COLO668 (cell line): ENCODE measurements at regions not wholly inside any gene's neighbourhood (a gene's known extent, or its start where the extent isn't known, plus 50 kb on each side); places are given as distances from the start of the nearest gene placed in this dataset.
"Not testable (repeated sequence)": the region's sequence is repeated elsewhere in the genome, so short reads cannot be mapped to it uniquely, and the experiment has no call there.

Experiments
- DNase-seq: peaks from one replicate; lab custom pipeline; 2025; ENCODE audit not compliant: unreplicated experiment; lab: John Stamatoyannopoulos, UW

DNA sequence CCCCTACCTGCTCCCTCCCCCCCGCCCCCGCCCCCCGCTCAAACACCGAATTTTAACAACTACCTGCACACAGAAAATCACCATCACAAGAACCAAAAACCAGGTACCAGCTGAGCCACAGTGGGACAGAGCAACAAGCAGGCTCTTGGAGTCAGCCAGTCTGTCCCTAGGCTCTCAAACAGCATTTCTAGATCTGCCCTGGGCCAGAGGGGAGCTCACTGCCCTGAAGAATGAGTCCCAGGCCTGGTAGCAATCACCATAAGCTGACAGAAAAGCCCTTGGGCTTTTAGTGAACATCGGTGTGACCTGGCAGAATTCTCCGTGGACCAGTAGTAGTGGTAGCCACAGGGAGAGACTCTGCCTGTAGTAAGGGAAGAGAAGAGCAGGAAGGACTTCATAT is 58.3 kb downstream of the C11orf87 start:
- no peak for DNase-seq

DNA sequence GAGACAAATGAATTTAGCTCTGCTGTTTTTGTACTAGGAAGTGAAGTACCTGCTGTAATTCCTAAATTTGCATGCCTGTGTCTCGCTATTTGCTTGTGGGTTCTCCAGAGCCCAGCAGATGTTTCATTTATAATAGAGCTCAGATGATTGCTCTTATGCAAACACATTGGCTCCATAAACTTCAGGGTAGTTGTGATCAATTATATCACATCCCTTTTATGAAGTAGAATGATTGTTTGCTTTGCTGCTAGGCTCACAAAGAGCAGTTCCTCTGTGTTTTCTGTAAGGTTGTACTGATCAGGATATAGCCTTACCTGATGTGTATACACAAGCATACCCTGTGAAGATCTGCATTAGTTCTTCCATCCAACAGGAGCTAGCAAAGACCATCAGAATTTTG is 64.1 kb downstream of the C11orf87 start:
- DNase-seq = peak; percentile 50

DNA sequence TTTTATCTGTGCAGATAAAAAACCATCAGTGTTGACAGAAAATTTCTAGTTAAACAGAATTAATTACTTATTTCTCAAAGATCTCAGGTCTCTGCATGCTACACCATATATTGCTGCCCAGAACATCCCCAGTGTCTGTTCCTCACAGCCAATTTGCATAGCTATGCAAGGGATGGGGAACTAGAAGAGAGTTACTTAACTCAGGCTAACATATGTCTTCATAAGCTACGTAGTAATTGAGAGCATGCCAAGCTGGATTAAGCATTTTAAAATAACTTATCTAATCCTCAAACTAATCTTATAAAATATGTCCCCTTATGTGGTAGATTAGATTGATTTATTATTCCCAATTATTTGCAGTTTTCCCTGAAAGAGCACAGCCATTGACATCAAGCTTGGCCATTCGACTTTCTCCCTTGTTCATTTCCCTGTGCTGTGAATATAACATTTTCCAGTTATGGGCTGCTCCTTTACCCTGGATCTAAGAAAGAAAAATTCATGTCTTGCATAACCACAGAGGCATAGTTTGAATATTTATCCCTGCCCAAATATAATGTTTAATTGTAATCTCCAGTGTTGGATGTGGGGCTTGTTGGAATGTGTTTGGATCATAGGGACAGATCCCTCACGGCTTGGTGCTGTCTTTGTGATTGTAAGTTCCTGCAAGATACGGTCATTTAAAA is 69.1 kb downstream of the C11orf87 start:
- no peak for DNase-seq

DNA sequence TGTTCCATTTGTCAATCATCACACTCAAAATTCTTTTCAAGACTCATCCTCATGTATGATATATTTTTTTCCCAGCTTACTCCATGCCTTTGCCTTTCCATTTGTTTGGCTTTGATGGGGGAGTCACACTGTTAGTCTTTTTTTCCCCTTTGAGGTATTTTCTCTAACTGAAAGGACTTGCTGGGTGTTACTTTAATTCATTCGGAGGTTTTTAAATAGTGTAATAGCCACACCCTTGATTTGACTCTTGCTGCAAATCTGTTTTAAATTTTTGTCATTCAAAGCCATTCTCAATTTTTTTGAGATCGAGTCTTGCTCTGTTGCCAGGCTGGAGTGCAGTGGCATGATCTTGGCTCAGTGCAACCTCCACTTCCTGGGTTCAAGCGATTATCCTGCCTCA is 84.1 kb downstream of the C11orf87 start:
- no peak for DNase-seq

DNA sequence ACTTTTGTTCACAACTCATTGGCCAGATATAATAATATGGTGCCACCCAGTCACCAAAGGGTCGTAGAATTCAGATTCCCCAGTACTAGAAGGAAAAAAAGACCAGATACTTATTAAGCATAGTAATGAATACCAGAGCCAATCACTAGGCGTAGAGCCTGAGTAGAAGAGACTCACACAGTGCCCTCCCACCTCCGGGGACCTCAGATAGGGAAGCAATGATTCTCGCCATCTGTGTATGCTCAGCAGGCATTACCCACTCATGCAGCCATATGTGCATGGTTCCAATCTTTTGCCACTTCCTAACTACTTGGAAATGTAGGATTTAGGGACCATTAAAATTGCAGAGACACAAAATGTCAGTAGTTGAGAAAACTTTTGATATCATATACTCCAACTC is 85.3 kb downstream of the C11orf87 start:
- no peak for DNase-seq

DNA sequence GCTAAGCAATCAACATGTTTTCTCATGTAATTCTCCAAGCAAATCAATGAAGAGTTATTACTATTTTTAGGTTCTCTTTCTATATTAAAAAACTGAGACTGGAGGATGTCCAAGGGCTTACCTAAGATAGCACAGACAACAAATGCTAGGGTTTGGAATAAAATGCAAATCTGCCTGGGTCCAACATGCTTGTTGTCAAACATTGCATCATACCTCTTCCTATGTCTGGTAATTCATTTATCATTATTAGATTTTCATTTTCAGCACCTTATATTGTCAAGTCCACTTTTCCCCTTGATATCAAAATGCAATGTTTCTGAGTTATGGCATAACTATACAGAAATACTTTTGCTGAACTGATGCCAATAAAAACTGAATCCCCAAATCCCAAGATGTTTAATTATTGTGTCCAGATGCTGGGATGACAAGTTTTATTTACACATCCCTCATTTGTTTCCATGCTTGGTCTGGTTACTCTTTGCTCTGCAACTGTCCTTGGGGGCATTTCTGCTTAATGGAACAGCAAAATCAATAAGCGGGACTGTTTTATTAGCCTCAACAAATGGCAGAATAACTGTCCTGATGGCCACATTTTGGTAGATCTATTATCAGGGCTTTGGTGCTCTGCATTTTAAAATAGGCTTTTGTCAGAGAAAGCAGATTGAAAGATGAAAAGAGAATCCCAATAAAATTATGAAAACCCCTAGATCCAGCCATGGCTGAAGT is 86.0 kb downstream of the C11orf87 start:
- DNase-seq = no peak

DNA sequence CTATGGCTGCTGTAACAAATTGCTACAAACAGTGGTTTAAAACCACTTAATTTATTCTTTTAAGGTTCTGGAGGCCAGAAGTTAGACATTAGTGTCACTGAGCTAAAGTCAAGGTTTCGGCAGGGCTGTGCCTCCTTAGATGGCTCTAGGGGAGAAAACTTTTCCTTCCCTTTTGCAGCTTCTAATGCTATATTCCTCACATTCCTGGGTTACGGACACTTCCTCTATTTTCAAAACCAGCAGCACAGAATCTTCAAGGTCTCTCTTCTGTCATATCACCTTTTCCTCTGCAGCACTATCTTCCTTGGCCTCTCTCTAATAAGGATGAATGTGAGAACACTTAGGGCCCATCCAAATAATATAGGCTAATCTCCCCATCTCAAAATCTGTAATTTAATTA is 87.0 kb downstream of the C11orf87 start:
- no peak for DNase-seq

DNA sequence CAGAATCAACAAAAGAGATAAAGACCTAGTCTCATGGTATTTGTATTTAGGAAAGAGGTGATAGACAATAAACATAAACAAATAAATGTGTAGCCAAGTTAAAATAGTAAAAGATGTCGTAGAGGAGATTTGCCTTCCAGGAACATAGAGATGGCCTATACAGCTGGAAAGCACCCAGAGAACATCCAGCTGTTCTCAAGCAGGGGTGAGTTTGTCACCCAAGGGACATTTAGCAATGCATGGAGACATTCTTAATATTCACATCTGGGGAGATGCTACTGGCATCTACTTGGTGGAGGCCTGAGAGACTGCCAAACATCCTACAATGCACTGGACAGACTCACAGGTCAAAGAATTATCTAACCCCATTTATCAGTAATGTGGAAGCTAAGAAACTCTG is 88.3 kb downstream of the C11orf87 start:
- DNase-seq = no peak

DNA sequence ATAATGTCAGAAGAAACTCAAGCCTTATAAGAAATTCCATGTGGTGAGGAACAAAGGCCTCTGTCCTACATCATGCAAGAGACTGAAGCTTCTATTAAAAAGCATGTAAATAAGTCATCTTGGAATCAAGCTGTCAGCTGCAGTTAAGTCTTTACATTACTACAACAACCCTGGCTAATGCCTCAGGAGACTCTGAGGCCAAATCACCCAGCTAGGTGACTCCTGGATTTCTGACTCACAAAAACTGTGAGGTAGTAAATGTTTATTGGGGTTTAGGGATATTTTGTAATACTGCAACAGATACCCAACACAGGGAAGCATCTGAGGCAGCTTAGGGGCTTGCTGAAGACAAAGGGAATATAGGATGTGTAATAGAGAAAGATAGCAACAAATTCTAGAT is 89.6 kb downstream of the C11orf87 start:
- no peak for DNase-seq

DNA sequence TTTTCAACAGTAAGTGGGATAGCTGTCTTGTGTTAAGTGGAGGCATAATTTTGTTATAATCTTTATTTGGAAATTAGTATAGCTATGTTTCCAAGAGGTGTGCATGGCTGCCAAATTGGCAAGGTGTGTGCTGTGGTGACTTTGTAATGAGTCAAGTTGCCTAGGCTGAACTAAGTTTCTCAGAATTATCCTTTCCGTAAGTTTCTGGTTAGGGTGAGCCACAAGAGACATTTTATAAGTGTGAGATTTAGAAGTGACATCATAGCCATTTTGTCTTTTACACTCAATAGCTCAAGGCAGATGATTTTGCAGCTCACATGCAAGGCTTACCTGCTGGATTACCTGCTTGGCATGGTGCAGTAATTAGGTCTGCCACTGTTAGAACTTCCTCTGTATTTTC is 90.3 kb downstream of the C11orf87 start:
- no peak for DNase-seq

DNA sequence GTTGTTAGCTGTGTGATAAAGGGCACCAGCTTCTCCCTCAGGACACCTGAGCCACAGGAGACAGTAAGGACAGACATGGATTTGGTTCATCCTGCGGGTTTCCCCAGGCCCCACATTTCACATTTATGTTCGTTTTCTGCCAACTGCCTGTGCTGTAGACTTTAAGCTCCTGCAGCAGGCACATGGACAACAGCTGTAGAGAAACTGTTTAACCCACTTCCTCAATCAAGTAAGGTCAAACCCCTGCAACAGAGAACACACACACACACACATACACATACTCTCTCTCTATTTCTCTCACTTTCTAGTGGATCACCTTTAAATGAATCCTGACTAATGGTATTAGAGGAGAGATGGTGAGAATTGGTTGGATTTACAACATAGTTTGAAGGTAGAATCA is 90.7 kb downstream of the C11orf87 start:
- no peak for DNase-seq

DNA sequence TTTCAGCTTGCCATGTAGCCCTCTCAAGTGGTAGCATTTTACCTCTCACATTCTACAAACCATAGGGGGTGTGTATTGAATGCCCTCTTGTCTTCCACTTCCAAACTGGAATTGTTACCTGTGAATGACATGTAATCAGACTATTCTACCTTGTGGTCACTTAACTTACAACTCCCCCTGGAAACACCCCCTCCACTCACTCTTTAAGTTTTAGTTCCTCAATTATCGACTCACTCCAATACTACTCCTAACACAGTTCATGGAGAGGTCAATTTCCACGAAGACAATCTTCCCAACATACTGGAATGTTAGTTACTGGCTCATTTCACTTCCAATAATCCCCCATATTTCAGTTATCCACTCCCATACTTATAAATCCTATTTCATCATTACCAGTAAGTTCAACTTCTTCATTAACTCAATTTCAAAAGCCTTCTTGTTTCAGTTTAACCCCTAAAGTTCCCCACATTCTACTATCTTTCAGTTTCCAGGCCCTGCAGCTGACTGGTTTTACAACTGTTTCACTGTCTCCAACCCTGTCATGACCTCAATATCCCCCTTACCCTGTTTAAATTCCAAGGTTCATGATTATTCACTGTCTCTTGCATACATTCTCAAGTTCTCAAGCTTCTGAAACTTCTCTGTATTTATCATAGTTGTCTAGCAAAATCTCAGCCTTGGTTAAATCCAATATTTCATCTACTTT is 92.5 kb downstream of the C11orf87 start:
- no peak for DNase-seq

DNA sequence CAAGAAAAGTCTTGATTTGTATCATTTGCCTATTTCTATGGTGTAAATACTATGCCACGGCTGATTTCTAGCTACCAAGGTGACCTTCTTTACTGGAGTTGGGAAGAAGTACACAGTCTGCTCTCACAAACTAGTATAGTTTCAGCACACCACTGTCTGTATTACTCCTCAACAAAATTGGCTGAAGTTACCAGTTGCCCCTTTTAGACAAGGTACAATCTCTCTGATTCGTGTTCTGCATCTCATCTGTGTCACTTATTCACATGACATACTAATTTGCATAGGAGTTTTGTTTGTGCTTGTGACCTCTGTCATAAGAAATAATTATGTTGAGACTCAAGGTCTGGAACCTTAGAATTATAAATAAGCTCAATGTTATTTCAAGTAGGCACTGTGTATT is 97.3 kb downstream of the C11orf87 start:
- DNase-seq = no peak

DNA sequence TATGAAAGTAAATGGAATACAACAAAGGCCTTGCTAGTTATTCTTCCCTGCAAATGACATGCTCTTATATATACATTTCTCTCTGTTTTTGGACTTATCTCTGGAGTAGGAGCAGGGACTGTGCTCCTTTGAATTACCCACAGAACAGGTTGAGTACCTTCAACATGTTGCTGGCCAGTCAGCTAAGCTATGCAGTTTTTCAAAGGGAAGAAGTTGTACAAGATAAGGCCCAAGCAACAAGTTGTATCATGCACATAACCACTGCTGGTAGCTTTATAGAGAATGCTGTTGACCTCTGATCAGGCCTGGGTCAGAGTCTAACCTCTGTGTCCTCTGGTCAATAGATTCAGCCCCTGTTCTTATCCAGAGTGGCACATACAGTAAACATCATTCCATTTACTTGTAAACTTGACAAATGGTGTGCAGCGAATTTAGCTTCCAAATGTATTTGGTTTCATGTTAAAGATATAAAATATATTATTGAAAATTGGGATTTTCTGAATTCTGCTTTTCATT is 99.6 kb downstream of the C11orf87 start:
- DNase-seq = no peak

DNA sequence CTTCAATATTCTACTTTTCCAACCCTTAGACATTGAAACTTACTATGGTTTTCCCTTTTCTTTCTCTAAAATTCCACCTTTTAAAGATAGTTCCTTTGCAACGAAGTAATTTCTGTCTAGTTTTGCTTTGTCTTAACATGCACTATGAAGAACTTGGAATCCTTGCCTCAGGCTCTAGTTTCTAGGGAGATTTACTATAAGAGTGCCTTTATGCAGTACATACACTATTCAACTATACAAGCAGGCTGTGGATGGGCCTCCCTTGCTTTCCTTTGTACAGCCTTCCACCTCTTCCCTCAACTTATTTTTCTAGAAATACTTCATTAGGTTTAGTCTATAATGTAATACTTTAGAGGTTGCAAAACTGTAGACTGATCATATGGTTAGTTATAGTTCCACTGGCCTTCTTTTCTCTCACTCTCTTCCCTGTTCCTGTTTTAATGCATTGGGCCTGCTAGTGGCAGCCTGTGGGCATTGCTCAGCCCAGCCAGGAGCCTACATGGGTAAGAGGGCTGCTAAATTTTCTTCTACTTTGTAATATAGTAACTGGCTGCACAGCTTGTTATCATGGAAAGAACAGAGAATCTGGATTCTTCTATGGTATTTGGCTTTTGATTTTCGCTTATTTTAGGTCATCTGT is 100.2 kb downstream of the C11orf87 start:
- DNase-seq = no peak

DNA sequence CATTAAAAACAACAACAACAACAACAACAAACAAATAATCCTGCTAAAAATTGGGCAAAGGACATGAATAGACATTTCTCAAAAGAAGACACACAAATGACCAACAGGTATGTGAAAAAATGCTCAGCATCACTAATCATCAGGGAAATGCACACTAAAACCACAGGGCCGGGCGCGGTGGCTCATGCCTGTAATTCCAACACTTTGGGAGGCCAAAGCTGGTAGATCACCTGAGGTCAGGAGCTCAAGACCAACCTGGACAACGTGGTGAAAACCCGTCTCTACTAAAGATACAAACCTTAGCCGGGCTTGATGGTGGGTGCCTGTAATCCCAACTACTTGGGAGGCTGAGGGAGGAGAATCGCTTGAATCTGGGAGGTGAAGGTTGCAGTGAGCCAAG is 103.6 kb downstream of the C11orf87 start:
- not testable (repeated sequence) for DNase-seq

DNA sequence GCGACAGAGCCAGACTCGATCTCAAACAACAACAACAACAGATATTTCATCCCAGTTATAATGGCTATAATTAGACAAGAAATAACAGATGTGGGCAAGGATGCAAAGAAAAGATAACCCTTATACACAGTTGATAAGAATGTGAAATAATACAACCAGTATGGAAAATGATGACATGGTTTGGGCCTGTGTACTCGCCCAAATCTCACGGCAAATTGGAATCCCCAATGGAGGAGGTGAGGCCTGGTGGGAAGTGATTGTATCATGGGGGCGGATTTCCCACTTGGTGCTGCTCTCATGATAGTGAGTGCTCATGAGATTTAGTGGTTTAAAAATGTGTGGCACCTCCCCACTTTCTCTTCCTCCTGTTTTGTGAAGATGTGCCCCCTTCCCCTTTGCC is 104.1 kb downstream of the C11orf87 start:
- no peak for DNase-seq

DNA sequence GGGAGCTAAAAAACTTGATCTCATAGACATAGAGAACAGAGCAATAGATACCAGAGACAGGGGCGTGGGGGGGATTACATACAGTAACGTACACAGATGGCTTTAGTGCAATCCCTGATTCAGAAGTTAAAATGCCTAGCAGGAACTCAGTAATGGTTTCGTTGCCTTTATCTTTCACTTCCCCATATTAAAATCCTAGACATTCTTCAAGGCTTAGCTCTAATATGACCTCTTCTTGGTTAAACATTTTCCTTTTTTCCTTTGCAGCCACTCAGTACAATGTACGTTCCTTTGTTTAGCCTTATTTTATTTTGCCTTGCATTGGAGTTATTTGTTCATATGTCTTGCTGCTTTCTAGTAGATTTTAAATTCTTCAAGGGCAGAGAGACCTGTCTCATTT is 104.9 kb downstream of the C11orf87 start:
- no peak for DNase-seq

DNA sequence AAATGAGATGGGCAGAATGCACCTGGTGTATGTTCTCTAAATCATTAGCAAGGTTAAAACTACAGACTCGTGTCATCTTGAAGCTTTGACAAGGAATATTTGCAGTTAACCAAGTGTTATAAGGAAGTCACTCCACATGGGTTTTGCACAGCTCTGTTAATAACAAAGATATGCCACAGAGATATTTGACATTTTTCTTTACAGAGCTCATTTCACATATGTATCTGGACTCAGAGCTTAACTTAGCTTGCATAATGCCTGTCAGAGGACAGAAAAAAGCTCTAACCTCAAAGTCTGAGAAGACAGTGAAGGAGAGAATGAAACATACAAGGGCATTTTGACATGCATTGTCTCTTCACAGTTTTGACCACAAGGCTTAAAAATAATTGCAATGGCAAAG is 105.5 kb downstream of the C11orf87 start:
- DNase-seq = no peak

DNA sequence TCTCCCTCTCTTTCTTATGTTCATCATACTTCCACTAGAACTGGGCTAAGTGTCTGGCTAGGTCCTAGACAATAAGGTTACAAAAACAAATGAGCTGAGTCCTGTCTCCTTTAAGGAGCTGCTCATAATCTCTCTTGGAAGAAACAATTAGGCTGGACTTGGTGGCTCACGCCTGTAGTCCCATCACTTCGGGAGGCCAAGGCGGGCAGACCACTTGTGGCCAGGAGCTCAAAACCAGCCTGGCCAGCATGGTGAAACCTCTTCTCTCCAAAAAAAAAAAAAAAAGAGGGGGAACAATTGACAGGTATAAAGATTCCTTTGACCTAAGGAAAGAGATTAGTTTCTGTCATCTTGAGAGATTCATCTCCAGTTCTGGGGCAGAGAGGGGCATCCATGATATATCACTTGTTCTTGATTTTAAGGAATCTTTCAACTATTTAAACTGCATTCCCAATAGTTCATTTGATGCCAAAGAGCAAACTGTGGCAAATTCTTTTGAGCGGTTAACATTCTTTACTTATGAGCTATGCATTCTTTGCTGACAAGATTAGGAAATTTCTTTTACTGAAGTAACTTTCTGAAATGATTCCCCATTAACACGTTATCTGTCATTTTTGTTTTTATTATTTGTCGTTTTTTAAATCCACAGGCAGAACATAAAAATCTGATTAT is 125.5 kb downstream of the C11orf87 start:
- DNase-seq = no peak

DNA sequence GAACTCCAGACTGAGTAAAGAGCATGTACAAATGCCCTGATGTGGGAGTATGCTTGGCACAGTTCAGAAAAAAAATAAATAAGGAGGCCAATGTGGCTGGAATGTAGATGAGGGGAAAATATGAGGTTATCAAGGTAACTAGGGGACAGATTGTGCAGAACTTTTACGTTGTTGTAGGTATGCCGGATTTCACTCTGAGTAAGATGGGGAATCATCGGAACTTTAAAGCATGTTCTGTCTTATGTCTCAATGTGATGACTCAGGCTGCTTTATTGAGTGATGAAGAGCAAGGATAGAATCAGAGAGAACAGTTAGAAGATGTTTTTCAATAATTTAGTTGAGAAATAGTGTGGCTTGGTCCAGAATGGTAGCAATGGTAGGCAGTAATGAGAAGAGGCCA is 130.4 kb downstream of the C11orf87 start:
- DNase-seq = no peak
